ENCODE measurements at regions not wholly inside any gene's neighbourhood (a gene's known extent, or its start where the extent isn't known, plus 50 kb on each side); places are given as distances from the start of the nearest gene placed in this dataset.

DNA sequence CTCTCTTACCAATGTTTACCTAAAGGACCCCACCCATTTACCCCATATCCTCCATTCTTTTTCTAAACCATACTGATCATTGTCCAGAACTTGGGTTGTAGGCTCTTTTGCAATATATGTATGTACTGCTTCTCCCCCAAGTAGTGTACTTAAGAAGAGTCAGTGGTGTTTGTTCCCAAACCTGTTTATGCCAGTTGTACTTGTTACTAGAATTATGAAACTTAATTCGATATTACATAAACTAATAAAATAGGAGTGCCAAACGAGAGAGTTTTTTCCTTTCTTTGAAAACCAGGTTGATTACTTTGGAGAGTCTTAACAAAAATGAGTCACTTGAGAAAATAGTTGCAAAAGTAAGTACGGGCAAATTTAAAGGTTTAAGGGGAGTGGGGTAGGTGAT lies 96.3 kb downstream of the GEMIN8 start:
- BruUV-seq (replicated peaks), result no TSS peak
- Mint-ChIP-seq H3K27me3 (ENCODE audit: unreplicated experiment) (no peaks in the 10 kb centered on the region), H3K36me3 (ENCODE audit: insufficient read depth, unreplicated experiment) (peaks cover 8% of the 10 kb centered on the region), H3K4me1 (ENCODE audit: low read depth, unreplicated experiment) (no peaks in the 10 kb centered on the region), H3K4me3 (ENCODE audit: low read depth, unreplicated experiment) (no peak overlapping the region), H3K27ac (ENCODE audit: unreplicated experiment) (no peak overlapping the region), H3K9me3 (ENCODE audit: low read depth, unreplicated experiment) (no peaks in the 10 kb centered on the region)
- TF ChIP-seq, protein P1, sequence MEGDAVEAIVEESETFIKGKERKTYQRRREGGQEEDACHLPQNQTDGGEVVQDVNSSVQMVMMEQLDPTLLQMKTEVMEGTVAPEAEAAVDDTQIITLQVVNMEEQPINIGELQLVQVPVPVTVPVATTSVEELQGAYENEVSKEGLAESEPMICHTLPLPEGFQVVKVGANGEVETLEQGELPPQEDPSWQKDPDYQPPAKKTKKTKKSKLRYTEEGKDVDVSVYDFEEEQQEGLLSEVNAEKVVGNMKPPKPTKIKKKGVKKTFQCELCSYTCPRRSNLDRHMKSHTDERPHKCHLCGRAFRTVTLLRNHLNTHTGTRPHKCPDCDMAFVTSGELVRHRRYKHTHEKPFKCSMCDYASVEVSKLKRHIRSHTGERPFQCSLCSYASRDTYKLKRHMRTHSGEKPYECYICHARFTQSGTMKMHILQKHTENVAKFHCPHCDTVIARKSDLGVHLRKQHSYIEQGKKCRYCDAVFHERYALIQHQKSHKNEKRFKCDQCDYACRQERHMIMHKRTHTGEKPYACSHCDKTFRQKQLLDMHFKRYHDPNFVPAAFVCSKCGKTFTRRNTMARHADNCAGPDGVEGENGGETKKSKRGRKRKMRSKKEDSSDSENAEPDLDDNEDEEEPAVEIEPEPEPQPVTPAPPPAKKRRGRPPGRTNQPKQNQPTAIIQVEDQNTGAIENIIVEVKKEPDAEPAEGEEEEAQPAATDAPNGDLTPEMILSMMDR (IDR thresholded peaks at IDR 0.05; ENCODE audit: unreplicated experiment), result no peak
- intact Hi-C loops (cut with micrococcal nuclease; ENCODE audit: unreplicated experiment), result loop anchor here (10.0 kb wide), 2 partner anchors 91 to 179 kb away; partner anchors contain the start of gene GEMIN8
- CTCF ChIA-PET, result no interaction called here
- DNase-seq, result no peak

- Mint-ChIP-seq H3K27ac (ENCODE audit: unreplicated experiment) (no peak overlapping the region), H3K4me1 (ENCODE audit: low read depth, unreplicated experiment) (no peaks in the 10 kb centered on the region)
- intact Hi-C loops (cut with micrococcal nuclease; ENCODE audit: unreplicated experiment), result loop anchor here (10.0 kb wide), 2 partner anchors 92 to 178 kb away; partner anchors contain the start of gene GEMIN8
Observed at GRCh38 chrX:13932416-13932815, 97.3 kb downstream of the GEMIN8 start.

GRCh38 chrX:13927175-13927574 lies 102.5 kb downstream of the GEMIN8 start:
- Mint-ChIP-seq H3K27ac (ENCODE audit: unreplicated experiment) (no peak overlapping the region), H3K4me1 (ENCODE audit: low read depth, unreplicated experiment) (no peaks in the 10 kb centered on the region), H3K36me3 (ENCODE audit: insufficient read depth, unreplicated experiment) (no peaks in the 10 kb centered on the region), H3K27me3 (ENCODE audit: unreplicated experiment) (no peaks in the 10 kb centered on the region), H3K9me3 (ENCODE audit: low read depth, unreplicated experiment) (no peaks in the 10 kb centered on the region), H3K4me3 (ENCODE audit: low read depth, unreplicated experiment) (no peak overlapping the region)
- DNase-seq, result no peak
- CTCF ChIA-PET, result interaction anchor here (0.6 kb wide), 1 partner anchor 127 kb away, joined by 3 read pairs; no protein-coding TSS in a partner anchor
- intact Hi-C loops (cut with micrococcal nuclease; ENCODE audit: unreplicated experiment), result no loop called here
- no TSS peak for BruUV-seq (replicated peaks)
- TF ChIP-seq, protein P1 (IDR thresholded peaks at IDR 0.05; ENCODE audit: unreplicated experiment), result no peak

More at GRCh38 chrX:13932416-13932815, 97.3 kb downstream of the GEMIN8 start:
- no peaks in the 10 kb centered on the region for H3K27me3 Mint-ChIP-seq (ENCODE audit: unreplicated experiment)
- TF ChIP-seq, protein P1 (IDR thresholded peaks at IDR 0.05; ENCODE audit: unreplicated experiment), result no peak
- H3K36me3 Mint-ChIP-seq (ENCODE audit: insufficient read depth, unreplicated experiment), result no peaks in the 10 kb centered on the region
- BruUV-seq (replicated peaks), result no TSS peak
- H3K9me3 Mint-ChIP-seq (ENCODE audit: low read depth, unreplicated experiment), result no peaks in the 10 kb centered on the region
- CTCF ChIA-PET, result no interaction called here
- no peak overlapping the region for H3K4me3 Mint-ChIP-seq (ENCODE audit: low read depth, unreplicated experiment)
- DNase-seq, result no peak

GRCh38 chrX:13923845-13924244 lies 105.8 kb downstream of the GEMIN8 start:
- no peaks in the 10 kb centered on the region for H3K9me3 Mint-ChIP-seq (ENCODE audit: low read depth, unreplicated experiment)
- TF ChIP-seq, protein P1 (IDR thresholded peaks at IDR 0.05; ENCODE audit: unreplicated experiment), result no peak
- intact Hi-C loops (cut with micrococcal nuclease; ENCODE audit: unreplicated experiment), result no loop called here

More at GRCh38 chrX:13923845-13924244, 105.8 kb downstream of the GEMIN8 start:
- no peak overlapping the region for H3K4me3 Mint-ChIP-seq (ENCODE audit: low read depth, unreplicated experiment)
- H3K27ac Mint-ChIP-seq (ENCODE audit: unreplicated experiment), result no peak overlapping the region
- H3K27me3 Mint-ChIP-seq (ENCODE audit: unreplicated experiment), result no peaks in the 10 kb centered on the region
- BruUV-seq (replicated peaks), result no TSS peak
- CTCF ChIA-PET, result no interaction called here
- DNase-seq, result no peak
- H3K4me1 Mint-ChIP-seq (ENCODE audit: low read depth, unreplicated experiment), result no peaks in the 10 kb centered on the region
- no peaks in the 10 kb centered on the region for H3K36me3 Mint-ChIP-seq (ENCODE audit: insufficient read depth, unreplicated experiment)

Measured in Calu3 (cell line).